AG09319 (cell line): ENCODE measurements at regions not wholly inside any gene's neighbourhood (a gene's known extent, or its start where the extent isn't known, plus 50 kb on each side); places are given as distances from the start of the nearest gene placed in this dataset.

Experiments used
- DNase-seq: peaks from one replicate; pipeline ENCODE4 v3.0.0-alpha.2; 2010; ENCODE audit warnings: low read depth; ENCODE audit errors: extremely low read depth
- CTCF ChIP-seq: IDR thresholded peaks from 2 replicates; pipeline ENCODE4 v1.5.1; 2011; ENCODE audit warnings: low read depth, mild to moderate bottlenecking, inconsistent platforms, low read length, moderate library complexity

GRCh38 chr13:99845161-99845874 is 126.2 kb downstream of the ZIC5 start:
- no peak for DNase-seq
- no peak for TF ChIP-seq CTCF

- TF ChIP-seq CTCF, result no peak
- no peak for DNase-seq
Observed at GRCh38 chr13:99844421-99844820, 127.1 kb downstream of the ZIC5 start.

GRCh38 chr13:99843872-99844271 is 127.7 kb downstream of the ZIC5 start:
- TF ChIP-seq CTCF, result no peak
- DNase-seq, result no peak

- no peak for DNase-seq
- no peak for TF ChIP-seq CTCF
Observed at GRCh38 chr13:99842405-99842804, 129.2 kb downstream of the ZIC5 start.

DNA sequence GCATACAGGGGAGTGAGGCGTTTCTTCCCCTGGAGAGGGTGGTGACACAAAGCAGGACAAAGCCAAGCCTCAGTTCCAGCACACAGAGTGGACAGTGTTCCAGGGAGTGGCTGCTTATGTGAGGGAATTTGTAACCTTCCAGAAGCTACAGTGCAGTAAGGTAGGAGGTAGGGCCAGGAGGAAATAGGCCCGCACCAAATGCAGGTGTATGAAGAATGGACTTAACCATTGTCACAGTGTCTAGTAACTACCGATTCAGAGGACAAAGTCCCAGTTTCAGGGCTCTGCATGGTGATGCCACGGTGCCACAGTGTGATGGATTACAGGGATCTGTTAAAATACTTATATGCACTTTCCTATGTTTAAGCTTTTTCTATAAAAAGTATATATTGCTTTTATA is 135.3 kb downstream of the ZIC5 start:
- TF ChIP-seq CTCF, result no peak

DNA sequence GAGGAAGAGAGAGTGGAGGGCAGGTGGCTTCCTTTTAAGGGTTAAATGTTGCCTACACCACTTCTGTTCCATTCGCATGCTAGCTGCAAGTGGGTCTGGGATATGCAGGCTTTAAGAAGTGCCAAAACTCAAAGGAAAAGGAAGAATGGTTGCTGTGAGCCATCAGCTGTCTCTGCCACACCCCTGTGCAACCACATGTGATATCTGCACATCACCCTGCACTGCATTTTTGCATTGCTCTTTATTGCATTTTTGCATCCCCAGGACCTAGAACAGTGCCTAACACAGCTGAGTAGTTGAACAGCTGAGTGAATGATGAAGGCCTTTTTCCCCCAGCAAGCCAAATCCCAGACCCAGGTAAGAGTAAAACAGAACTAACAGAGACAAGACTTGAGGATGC is 136.1 kb downstream of the ZIC5 start:
- no peak for DNase-seq
- TF ChIP-seq CTCF, result no peak

More for the DNA sequence above, 135.3 kb downstream of the ZIC5 start:
- no peak for DNase-seq

DNA sequence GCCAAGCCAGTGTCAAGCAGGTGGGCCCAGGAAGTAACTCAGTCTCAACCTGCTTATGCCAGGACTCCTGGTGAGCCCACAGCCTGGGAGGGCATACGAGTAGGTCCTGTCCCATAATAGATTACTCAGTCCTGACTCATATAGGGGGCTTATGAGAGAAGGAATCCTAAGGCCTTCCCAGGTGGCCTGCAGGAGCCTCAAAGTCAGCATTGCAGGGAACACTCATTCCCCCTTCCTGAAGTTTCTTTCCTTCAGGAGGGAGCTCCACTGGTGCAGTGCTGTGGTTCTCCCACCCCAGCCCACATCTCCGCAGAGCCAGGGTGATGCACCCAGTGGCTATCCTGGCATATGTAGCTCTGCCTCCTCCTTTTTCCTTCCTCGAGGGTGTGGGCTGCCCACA is 137.3 kb downstream of the ZIC5 start:
- DNase-seq, result no peak
- TF ChIP-seq CTCF, result no peak
